ENCODE measurements at regions not wholly inside any gene's neighbourhood (a gene's known extent, or its start where the extent isn't known, plus 50 kb on each side); places are given as distances from the start of the nearest gene placed in this dataset.

DNA sequence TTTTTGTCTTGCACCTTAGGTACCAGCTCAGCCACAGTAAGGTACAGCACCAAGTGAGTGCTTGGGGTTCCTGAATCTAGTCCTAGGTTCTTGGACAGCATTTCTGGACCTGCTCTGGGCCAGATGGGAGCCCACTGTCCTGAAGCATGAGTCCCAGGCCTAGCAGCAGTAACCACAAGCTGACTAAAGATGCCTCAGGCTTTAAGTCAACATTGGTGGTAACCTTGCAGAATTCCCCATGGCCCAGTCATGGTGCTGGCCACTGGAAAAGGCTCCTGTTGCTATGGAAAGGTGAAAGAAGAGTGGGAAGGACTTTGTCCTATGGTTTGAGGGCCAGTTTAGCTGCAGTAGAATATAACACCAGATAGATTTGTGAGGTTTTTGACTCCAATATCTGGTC is 86.9 kb upstream of the CLEC14A start:
- TF ChIP-seq, protein P1, sequence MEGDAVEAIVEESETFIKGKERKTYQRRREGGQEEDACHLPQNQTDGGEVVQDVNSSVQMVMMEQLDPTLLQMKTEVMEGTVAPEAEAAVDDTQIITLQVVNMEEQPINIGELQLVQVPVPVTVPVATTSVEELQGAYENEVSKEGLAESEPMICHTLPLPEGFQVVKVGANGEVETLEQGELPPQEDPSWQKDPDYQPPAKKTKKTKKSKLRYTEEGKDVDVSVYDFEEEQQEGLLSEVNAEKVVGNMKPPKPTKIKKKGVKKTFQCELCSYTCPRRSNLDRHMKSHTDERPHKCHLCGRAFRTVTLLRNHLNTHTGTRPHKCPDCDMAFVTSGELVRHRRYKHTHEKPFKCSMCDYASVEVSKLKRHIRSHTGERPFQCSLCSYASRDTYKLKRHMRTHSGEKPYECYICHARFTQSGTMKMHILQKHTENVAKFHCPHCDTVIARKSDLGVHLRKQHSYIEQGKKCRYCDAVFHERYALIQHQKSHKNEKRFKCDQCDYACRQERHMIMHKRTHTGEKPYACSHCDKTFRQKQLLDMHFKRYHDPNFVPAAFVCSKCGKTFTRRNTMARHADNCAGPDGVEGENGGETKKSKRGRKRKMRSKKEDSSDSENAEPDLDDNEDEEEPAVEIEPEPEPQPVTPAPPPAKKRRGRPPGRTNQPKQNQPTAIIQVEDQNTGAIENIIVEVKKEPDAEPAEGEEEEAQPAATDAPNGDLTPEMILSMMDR (IDR thresholded peaks at IDR 0.05) = no peak
- no peaks in the 10 kb centered on the region for H3K27me3 ChIP-seq (ENCODE audit: low read depth)
- H3K27ac ChIP-seq = no peak overlapping the region
- no peak overlapping the region for H3K4me3 ChIP-seq
- H3K36me3 ChIP-seq = no peaks in the 10 kb centered on the region
- no peak for DNase-seq
- no peaks in the 10 kb centered on the region for H3K9me3 ChIP-seq
- intact Hi-C loops (cut with DNase I) = no loop called here
- no peak for ATAC-seq
- no peaks in the 10 kb centered on the region for H3K4me1 ChIP-seq

DNA sequence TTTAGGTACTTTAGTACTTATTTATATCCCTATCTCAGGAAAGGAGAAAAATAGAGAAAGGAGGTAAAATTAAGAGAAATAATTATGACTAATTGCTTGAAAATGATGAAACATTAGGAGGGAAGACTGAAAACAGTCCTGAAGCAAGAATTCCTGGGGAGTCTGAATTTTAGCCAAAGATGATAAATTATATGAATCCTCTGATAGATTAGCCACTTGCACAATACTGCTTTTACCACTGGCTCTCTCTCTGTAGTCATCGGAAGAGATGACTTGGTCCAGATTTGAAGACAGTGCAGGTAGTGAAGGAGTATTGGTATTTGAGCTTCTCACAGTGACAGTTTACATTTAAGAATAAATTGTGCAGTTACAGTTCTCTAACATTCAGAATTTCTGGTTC is 83.8 kb upstream of the CLEC14A start:
- H3K4me1 ChIP-seq = no peaks in the 10 kb centered on the region
- H3K9me3 ChIP-seq = no peaks in the 10 kb centered on the region
- ATAC-seq (no peak), DNase-seq (no peak)
- no peak overlapping the region for H3K27ac ChIP-seq
- no peak overlapping the region for H3K4me3 ChIP-seq
- no peaks in the 10 kb centered on the region for H3K27me3 ChIP-seq (ENCODE audit: low read depth)
- no peaks in the 10 kb centered on the region for H3K36me3 ChIP-seq
- TF ChIP-seq, protein P1 (IDR thresholded peaks at IDR 0.05) = no peak
- intact Hi-C loops (cut with DNase I) = no loop called here

DNA sequence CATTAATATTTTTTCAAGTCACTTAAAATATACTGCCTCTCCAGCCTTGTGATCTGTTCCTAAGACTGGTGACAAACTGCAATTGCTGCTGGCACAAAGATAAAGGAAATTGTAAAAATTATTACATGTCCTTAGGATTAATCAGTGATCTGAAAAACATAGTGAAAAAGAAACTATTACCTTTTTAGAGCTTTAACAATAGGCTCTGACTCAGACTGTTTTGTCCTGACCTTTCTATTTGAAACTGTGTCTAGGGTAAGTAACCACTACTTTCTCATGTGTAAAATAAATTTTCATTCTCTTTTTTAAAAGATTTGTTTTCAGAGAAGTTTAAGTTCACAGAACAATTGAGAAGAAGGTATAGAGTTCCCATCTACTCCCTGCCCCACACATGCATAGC is 80.4 kb upstream of the CLEC14A start:
- intact Hi-C loops (cut with DNase I) = no loop called here
- no peaks in the 10 kb centered on the region for H3K4me1 ChIP-seq
- H3K9me3 ChIP-seq = no peaks in the 10 kb centered on the region
- no peaks in the 10 kb centered on the region for H3K27me3 ChIP-seq (ENCODE audit: low read depth)
- no peaks in the 10 kb centered on the region for H3K36me3 ChIP-seq
- TF ChIP-seq, protein P1 (IDR thresholded peaks at IDR 0.05) = no peak
- H3K4me3 ChIP-seq = no peak overlapping the region
- ATAC-seq = no peak
- H3K27ac ChIP-seq = no peak overlapping the region
- DNase-seq = no peak

DNA sequence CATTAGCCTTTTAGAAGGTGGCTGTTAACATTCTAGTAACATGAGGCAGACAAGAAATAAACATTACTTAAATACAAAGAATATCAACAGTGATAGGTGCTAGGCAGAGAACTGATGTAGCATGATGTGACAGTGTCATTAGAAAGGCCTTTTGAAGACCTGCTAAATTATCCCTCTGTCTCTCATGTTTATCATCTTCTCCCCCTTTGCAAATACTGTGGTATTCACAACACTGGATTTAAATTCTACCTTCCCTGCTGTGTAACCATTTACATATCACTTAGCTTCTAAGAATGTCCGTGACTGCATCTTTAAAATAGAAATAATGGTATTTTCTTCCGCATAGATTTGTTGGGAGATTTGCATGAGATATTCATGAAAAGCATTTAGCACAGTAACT is 74.4 kb upstream of the CLEC14A start:
- no peak overlapping the region for H3K27ac ChIP-seq
- H3K4me3 ChIP-seq = no peak overlapping the region
- TF ChIP-seq, protein P1 (IDR thresholded peaks at IDR 0.05) = no peak
- H3K36me3 ChIP-seq = no peaks in the 10 kb centered on the region
- no peaks in the 10 kb centered on the region for H3K9me3 ChIP-seq
- DNase-seq (no peak), ATAC-seq (no peak)
- intact Hi-C loops (cut with DNase I) = no loop called here
- no peaks in the 10 kb centered on the region for H3K4me1 ChIP-seq
- H3K27me3 ChIP-seq (ENCODE audit: low read depth) = no peaks in the 10 kb centered on the region

DNA sequence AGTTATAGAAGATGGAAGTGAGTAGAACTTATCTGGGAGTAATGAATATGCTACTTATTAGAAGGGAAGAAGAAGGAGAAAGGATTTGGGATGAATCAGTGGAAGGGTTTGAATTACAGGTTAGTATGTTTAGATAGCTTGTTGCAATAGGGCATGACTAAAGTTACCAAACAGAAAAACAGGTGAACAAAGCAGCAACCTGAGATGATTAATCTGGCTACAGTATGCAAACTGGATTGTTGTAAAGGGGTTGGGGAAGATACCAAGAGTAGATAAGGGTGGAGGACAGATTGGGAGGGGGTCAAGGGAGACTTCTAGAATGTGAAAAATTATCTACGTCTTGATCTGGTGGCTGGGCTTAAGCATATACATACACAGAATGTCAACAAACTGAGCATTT is 73.4 kb upstream of the CLEC14A start:
- Histone ChIP-seq H3K36me3 (no peaks in the 10 kb centered on the region), H3K27me3 (ENCODE audit: low read depth) (no peaks in the 10 kb centered on the region), H3K4me1 (no peaks in the 10 kb centered on the region), H3K27ac (no peak overlapping the region), H3K4me3 (no peak overlapping the region), H3K9me3 (no peaks in the 10 kb centered on the region)
- ATAC-seq (no peak), DNase-seq (no peak)
- TF ChIP-seq, protein P1 (IDR thresholded peaks at IDR 0.05) = no peak
- intact Hi-C loops (cut with DNase I) = no loop called here

DNA sequence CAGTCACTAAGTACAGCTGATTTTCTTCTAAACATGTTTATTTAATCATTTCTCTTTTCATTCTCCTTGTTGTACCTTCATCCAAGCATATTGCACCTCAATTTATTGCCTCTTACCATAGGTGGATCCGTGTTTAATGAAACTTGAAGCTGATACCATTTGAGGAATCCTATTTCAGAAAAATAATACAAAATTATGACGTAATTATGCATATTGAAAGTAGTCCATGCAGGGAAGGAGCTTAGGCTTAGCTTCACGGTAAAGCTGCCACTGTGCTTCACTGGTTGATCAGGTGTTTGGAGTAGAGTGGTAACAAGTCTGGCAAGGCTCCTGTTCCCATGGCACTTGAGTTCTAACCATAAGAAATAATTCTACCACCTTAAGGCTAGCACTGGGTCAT is 61.0 kb upstream of the CLEC14A start:
- intact Hi-C loops (cut with DNase I) = no loop called here
- H3K9me3 ChIP-seq = no peaks in the 10 kb centered on the region
- H3K36me3 ChIP-seq = no peaks in the 10 kb centered on the region
- no peak for DNase-seq
- no peaks in the 10 kb centered on the region for H3K27me3 ChIP-seq (ENCODE audit: low read depth)
- no peak overlapping the region for H3K4me3 ChIP-seq
- no peaks in the 10 kb centered on the region for H3K4me1 ChIP-seq
- no peak overlapping the region for H3K27ac ChIP-seq
- TF ChIP-seq, protein P1 (IDR thresholded peaks at IDR 0.05) = no peak
- ATAC-seq = no peak
